Small intestine (tissue), 7 donors: ENCODE measurements at regions not wholly inside any gene's neighbourhood (a gene's known extent, or its start where the extent isn't known, plus 50 kb on each side); places are given as distances from the start of the nearest gene placed in this dataset.

Source experiments
- DNase-seq, 2 donors: peaks; one replicate each; pipeline versions ENCODE4 v3.0.0 to v3.0.0-alpha.2; 2013
- FAIRE-seq: peaks from 2 replicates; lab custom pipeline; 2012; peaks lifted over from hg19 to GRCh38; lab: Jason Lieb, UNC
- H3K27ac ChIP-seq, 3 donors: one replicate each; pipeline ENCODE4 v1.5.1; 2013; ENCODE audit warnings: low read length in 2 of 3, mild to moderate bottlenecking in 2 of 3, control low read depth in 1 of 3, inconsistent platforms in 1 of 3, low read depth in 1 of 3, moderate library complexity in 1 of 3
- H3K27me3 ChIP-seq, 3 donors: one replicate each; pipeline ENCODE4 v1.6.1; 2013; ENCODE audit warnings: low read length in 3 of 3, inconsistent platforms in 1 of 3; ENCODE audit not compliant: control insufficient read depth in 3 of 3, insufficient read depth in 3 of 3
- H3K36me3 ChIP-seq, 3 donors: one replicate each; pipeline ENCODE4 v1.6.1; 2013; ENCODE audit warnings: low read length in 3 of 3, inconsistent platforms in 1 of 3, low read depth in 1 of 3, mild to moderate bottlenecking in 1 of 3, moderate library complexity in 1 of 3; ENCODE audit not compliant: control insufficient read depth in 3 of 3, insufficient read depth in 2 of 3
- H3K4me1 ChIP-seq, 3 donors: one replicate each; pipeline ENCODE4 v1.6.1; 2013; ENCODE audit warnings: low read length in 2 of 3, inconsistent platforms in 1 of 3, low read depth in 1 of 3, mild to moderate bottlenecking in 1 of 3, moderate library complexity in 1 of 3; ENCODE audit not compliant: control insufficient read depth in 3 of 3, insufficient read depth in 2 of 3
- H3K4me3 ChIP-seq, 3 donors: one replicate each; pipeline ENCODE4 v1.5.1; 2013; ENCODE audit warnings: low read length in 3 of 3, control low read depth in 1 of 3, inconsistent platforms in 1 of 3, low read depth in 1 of 3, mild to moderate bottlenecking in 1 of 3, moderate library complexity in 1 of 3
- H3K9me3 ChIP-seq, 2 donors: one replicate each; pipeline ENCODE4 v1.6.1; 2013; ENCODE audit warnings: low read depth in 1 of 2, low read length in 1 of 2; ENCODE audit not compliant: control insufficient read depth in 2 of 2, insufficient read depth in 1 of 2
- WGBS, 3 donors: extraction: QIAGEN DNeasy Blood & Tissue Kit; methylation state at CpG; one replicate each; pipeline ENCODE4 v1.1.7; 2013; 5-methylcytosine and 5-hydroxymethylcytosine counted together
- donor health status: healthy with polysubstance abuse.
- donor health status: control.
- donor health status: control.
- donor health status: Bipolar disorder and iron deficiency.
- donor health status: healthy.

DNA sequence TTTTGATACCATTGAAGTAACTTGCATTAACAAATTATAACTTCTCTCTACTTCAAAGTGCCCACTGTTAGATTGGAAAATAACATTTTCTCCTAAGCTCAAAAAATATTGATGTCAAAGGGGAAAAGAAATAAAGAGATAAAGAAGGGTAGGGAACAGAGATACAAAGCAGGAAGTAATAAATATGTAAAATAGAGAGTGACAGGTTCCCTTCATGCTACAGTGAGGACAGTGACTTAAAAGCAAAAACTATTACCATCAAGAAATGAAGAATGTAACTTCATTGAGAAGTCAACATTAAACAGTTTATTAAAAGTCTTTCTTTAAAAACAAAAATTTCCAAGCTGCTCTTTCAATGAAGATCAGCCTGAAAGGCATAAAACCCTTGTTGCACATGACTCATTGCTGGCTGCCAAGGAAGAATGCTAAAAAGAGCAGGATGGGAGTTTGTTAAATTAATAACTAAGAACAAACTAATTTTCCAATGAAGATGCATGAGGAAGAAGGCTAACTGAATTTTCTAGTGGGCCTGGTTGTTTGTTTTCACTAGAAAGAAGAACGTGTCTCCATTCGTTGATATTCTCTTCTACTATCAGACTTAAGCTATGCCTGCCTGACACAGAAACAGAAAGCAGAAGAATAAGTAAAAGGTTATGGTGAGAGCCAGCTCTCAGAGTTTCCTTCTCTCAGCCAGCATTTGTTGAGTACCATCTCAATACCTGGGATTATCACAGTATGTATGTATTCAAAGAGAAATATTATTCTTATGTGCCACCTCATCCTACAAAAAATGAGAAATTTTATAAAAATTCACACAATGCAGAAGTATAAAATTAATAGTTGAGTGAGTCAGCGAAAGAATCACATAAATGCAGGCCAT lies 197.8 kb upstream of the NREP start:
- Histone ChIP-seq H3K27me3 (no peaks in the 10 kb centered on the region), H3K36me3 (no peaks in the 10 kb centered on the region), H3K27ac (no peak overlapping the region), H3K4me1 (no peaks in the 10 kb centered on the region), H3K4me3 (no peak overlapping the region), H3K9me3 (no peaks in the 10 kb centered on the region)
- FAIRE-seq (no peak), DNase-seq (no peak)
- 49 to 59% (median 52%) methylated on average over 3 of the region's 3 CpGs for WGBS, 3 donors

- no peak for DNase-seq
- Histone ChIP-seq H3K27me3 (no peaks in the 10 kb centered on the region), H3K36me3 (no peaks in the 10 kb centered on the region), H3K27ac (no peak overlapping the region), H3K4me3 (no peak overlapping the region), H3K9me3 (no peaks in the 10 kb centered on the region), H3K4me1 (no peaks in the 10 kb centered on the region)
- FAIRE-seq: no peak
- WGBS, 3 donors: 79 to 84% (median 81%) methylated on average over 4 of the region's 4 CpGs
Measured at GRCh38 chr5:111953351-111954127, 196.5 kb upstream of the NREP start.

DNA sequence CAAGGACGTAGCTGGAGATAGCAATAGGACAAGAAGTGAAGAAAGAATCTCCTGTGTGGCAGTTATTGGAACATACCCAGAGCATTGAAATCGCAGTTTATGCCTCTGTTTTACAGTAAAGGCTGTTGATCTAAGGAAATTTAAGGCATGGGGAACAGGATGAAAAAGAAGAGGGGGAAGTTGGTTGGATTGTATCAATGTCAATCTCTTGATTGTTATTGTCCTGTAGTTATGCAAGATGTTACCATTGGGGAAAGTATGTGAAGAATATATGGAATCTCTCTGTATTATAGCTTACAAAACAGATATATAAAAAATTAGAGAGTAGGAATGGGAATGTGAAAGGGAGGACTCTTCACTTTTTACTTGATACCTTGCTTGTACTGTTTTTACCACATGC lies 195.6 kb upstream of the NREP start:
- FAIRE-seq (no peak), DNase-seq (no peak)
- WGBS, 3 donors: 69 to 79% (median 69%) methylated on average over 2 of the region's 2 CpGs
- Histone ChIP-seq H3K4me1 (no peaks in the 10 kb centered on the region), H3K4me3 (no peak overlapping the region), H3K27me3 (no peaks in the 10 kb centered on the region), H3K9me3 (no peaks in the 10 kb centered on the region), H3K36me3 (no peaks in the 10 kb centered on the region), H3K27ac (no peak overlapping the region)

DNA sequence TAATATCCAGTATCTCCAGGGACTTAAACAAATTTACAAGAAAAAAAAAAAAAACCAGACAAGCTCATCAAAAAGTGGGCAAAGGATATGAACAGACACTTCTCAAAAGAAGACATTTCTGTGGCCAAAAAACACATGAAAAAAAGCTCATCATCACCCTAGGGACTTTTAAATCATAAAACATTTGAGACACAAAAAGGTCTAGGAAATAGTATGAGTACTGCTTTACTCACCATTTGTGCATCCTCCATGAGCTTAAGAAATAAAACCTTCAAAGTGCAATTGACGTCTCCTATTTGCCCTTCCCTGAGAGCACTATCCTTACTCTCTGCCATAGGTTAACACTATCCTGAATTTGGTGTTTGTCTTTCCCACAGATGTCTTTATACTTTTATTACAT lies 193.7 kb upstream of the NREP start:
- Histone ChIP-seq H3K4me3 (no peak overlapping the region), H3K27me3 (no peaks in the 10 kb centered on the region), H3K27ac (no peak overlapping the region), H3K9me3 (no peaks in the 10 kb centered on the region), H3K4me1 (no peaks in the 10 kb centered on the region), H3K36me3 (no peaks in the 10 kb centered on the region)
- DNase-seq: no peak
- 74 to 88% (median 87%) methylated on average over 1 of the region's 1 CpG for WGBS, 3 donors
- no peak for FAIRE-seq

DNA sequence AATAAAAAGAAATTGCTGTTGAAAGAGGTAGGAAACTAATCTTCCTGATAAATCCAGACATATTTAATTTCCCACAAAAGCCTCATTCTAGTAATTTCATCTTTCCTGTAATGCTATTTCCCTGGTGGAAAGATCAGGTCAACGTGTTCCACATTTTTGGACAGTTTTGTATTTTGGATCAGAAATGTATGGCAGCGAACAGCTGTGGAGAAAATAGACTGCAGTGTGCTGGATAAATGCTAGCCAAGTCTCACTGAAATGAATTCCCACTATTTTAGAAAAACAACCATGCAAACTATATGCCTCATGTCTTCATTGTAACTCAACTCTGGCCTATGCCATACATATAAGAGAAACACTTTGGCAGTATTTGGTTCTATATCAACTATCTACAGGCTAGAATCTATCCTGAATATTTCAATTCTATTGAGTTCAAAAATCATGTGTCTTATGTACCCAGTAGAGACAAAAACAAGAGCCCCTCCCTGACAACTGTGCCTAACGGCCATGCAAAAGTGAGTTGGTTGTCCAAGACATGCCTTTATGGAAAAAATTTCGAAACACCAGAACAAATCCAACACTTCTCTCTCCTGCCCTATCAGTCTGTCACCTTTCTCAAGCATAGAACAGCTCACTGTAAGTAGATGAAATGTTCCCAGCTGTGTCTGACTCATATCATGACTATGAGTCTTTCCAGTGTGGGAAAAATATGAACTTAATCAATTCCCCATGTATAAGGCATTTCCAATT lies 191.3 kb upstream of the NREP start:
- WGBS, 3 donors: 57 to 72% (median 61%) methylated on average over 4 of the region's 4 CpGs
- H3K9me3 ChIP-seq: no peaks in the 10 kb centered on the region
- no peak for FAIRE-seq
- no peaks in the 10 kb centered on the region for H3K4me1 ChIP-seq
- H3K27me3 ChIP-seq: no peaks in the 10 kb centered on the region
- H3K36me3 ChIP-seq: no peaks in the 10 kb centered on the region
- H3K4me3 ChIP-seq: no peak overlapping the region
- no peak overlapping the region for H3K27ac ChIP-seq
- DNase-seq: no peak

DNA sequence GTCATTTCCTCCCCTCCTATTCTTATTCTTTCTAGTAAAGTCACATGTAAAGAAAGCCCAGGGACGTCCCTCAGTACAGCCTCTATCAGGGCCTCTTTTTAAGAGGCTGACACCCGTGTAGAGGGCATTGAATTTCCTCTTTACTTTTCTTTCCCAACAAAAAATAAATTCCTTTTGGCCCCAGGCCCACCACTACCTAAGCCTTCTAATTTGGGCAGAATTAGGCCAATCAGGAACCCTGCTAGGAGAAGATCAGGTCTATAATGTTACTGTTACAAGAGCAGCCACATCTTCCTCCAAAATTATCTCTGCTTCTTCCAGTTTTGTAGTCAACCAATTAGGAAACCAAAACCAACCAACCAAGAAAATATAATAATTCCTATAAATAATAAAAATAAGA lies 189.6 kb upstream of the NREP start:
- no peak overlapping the region for H3K27ac ChIP-seq
- H3K9me3 ChIP-seq: no peaks in the 10 kb centered on the region
- no peak overlapping the region for H3K4me3 ChIP-seq
- FAIRE-seq (no peak), DNase-seq (no peak)
- 43 to 70% (median 68%) methylated on average over 2 of the region's 2 CpGs for WGBS, 3 donors
- no peaks in the 10 kb centered on the region for H3K27me3 ChIP-seq
- no peaks in the 10 kb centered on the region for H3K4me1 ChIP-seq
- H3K36me3 ChIP-seq: no peaks in the 10 kb centered on the region

DNA sequence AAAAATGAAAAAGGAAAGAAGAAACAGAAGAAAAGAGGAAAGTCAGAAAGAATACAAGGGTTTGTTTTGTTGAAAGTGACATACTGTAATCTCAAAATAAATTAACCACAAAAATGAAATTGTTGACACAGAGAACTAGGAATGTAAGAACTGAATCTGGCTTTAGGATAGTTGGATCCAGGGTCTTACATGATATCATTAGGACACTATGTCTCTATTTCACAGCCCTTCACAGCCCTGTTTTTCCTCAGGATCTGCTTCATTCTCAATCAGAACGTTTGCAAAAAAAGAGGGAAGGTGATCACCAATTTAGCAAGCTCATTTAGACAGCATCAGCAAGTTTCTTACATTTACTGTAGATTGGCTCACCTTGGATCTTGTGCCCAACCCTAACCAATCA lies 188.5 kb upstream of the NREP start:
- H3K4me1 ChIP-seq: no peaks in the 10 kb centered on the region
- no peak for FAIRE-seq
- H3K9me3 ChIP-seq: no peaks in the 10 kb centered on the region
- H3K27ac ChIP-seq: no peak overlapping the region
- WGBS, 3 donors: 6 to 37% (median 17%) methylated on average over 1 of the region's 1 CpG
- no peak overlapping the region for H3K4me3 ChIP-seq
- no peaks in the 10 kb centered on the region for H3K36me3 ChIP-seq
- no peak for DNase-seq
- peaks cover 0 to under 1% (median 0%) of the 10 kb centered on the region in 3 donors for H3K27me3 ChIP-seq

- H3K4me1 ChIP-seq: no peaks in the 10 kb centered on the region
- no peak for FAIRE-seq
- H3K27me3 ChIP-seq: peaks cover 0 to 3% (median 0%) of the 10 kb centered on the region in 3 donors
- no peaks in the 10 kb centered on the region for H3K36me3 ChIP-seq
- WGBS, 3 donors: 90 to 93% (median 91%) methylated on average over 1 of the region's 1 CpG
- no peak overlapping the region for H3K27ac ChIP-seq
- no peak overlapping the region for H3K4me3 ChIP-seq
- no peaks in the 10 kb centered on the region for H3K9me3 ChIP-seq
- no peak for DNase-seq
Measured at GRCh38 chr5:111942661-111943401, 185.8 kb upstream of the NREP start.
